Fibroblast of villous mesenchyme (primary cell): ENCODE measurements at regions not wholly inside any gene's neighbourhood (a gene's known extent, or its start where the extent isn't known, plus 50 kb on each side); places are given as distances from the start of the nearest gene placed in this dataset.
"Not testable (repeated sequence)": the region's sequence is repeated elsewhere in the genome, so short reads cannot be mapped to it uniquely, and the experiment has no call there.

ENCODE experiments used
- DNase-seq: peaks from one replicate; pipeline ENCODE4 v3.0.0-alpha.2; 2010; ENCODE audit warnings: low read depth
- H3K4me3 ChIP-seq: 2 replicates; pipeline ENCODE4 v1.5.1; 2011; ENCODE audit warnings: low read depth, mild to moderate bottlenecking, low read length
- TF ChIP-seq, protein P1 (sequence below): IDR thresholded peaks from 2 replicates; pipeline ENCODE4 v1.5.1; 2012; ENCODE audit warnings: low read depth, mild to moderate bottlenecking, low read length; ENCODE audit not compliant: insufficient read depth

DNA sequence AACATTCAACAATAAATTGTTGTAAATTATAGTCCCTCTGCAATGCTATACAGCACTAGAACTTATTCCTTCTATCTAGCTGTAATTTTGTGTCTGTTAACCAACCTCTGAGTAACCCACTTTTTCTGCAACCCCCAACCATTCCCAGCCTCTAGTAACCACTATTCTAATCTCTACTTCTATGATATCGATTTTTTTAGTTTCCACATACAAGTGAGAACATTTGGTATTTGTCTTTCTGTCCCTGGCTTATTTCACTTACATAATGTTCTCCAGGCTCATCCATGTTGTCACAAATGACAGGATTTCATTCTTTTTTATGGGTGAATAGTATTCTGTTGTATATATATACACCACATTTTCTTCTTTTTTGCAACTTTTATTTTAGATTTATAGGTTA is 147.6 kb downstream of the MAIP1 start:
- TF ChIP-seq, protein P1, sequence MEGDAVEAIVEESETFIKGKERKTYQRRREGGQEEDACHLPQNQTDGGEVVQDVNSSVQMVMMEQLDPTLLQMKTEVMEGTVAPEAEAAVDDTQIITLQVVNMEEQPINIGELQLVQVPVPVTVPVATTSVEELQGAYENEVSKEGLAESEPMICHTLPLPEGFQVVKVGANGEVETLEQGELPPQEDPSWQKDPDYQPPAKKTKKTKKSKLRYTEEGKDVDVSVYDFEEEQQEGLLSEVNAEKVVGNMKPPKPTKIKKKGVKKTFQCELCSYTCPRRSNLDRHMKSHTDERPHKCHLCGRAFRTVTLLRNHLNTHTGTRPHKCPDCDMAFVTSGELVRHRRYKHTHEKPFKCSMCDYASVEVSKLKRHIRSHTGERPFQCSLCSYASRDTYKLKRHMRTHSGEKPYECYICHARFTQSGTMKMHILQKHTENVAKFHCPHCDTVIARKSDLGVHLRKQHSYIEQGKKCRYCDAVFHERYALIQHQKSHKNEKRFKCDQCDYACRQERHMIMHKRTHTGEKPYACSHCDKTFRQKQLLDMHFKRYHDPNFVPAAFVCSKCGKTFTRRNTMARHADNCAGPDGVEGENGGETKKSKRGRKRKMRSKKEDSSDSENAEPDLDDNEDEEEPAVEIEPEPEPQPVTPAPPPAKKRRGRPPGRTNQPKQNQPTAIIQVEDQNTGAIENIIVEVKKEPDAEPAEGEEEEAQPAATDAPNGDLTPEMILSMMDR, result no peak
- DNase-seq, result no peak

GRCh38 chr2:200104015-200104414 is 148.6 kb downstream of the MAIP1 start:
- no peak overlapping the region for H3K4me3 ChIP-seq
- peak; percentile 86 for DNase-seq
- TF ChIP-seq, protein P1, result no peak

More for the DNA sequence above, 147.6 kb downstream of the MAIP1 start:
- no peak overlapping the region for H3K4me3 ChIP-seq

- DNase-seq, result no peak
- TF ChIP-seq, protein P1, result no peak
- no peak overlapping the region for H3K4me3 ChIP-seq
Observed at GRCh38 chr2:200107514-200108217, 152.3 kb downstream of the MAIP1 start.

DNA sequence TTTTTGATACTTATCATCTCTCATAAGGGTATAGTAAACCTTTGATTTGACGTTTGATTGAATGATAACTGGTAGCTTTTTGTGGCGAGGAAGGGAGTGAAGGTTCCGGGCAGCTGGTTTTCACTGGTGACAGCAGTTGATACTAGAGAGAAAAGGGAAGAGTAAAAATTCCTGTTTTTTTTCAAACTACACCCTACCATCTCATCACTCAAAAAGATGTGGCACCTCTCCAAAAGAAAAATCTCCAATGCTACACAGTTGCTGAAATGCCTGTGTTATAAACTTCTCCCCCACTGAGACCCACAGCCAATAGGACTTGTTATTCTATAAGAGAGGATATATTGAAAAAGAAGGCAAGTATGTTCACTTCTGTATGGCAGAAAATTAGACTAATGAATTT is 154.0 kb downstream of the MAIP1 start:
- no peak overlapping the region for H3K4me3 ChIP-seq
- no peak for DNase-seq
- TF ChIP-seq, protein P1, result no peak

DNA sequence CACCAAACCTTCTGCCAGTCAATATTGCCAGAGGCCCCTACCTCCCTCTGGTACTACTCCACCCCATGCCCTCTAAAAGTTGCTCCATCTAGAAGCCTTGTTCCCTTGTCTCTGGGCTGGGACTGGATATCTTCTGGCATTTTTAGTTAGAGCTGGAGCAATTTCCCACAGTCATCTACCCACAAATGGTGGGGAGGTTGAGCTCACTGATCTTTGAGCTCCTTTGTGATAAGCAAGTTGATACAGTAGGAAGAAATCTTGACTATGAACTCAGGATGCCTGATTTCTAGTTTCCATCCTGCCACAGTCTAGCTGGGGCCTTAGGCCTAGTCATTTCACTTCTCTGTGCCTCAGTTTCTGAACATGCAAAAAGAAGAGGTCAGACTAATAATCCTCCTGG is 155.0 kb downstream of the MAIP1 start:
- H3K4me3 ChIP-seq, result no peak overlapping the region
- DNase-seq, result no peak
- TF ChIP-seq, protein P1, result no peak

DNA sequence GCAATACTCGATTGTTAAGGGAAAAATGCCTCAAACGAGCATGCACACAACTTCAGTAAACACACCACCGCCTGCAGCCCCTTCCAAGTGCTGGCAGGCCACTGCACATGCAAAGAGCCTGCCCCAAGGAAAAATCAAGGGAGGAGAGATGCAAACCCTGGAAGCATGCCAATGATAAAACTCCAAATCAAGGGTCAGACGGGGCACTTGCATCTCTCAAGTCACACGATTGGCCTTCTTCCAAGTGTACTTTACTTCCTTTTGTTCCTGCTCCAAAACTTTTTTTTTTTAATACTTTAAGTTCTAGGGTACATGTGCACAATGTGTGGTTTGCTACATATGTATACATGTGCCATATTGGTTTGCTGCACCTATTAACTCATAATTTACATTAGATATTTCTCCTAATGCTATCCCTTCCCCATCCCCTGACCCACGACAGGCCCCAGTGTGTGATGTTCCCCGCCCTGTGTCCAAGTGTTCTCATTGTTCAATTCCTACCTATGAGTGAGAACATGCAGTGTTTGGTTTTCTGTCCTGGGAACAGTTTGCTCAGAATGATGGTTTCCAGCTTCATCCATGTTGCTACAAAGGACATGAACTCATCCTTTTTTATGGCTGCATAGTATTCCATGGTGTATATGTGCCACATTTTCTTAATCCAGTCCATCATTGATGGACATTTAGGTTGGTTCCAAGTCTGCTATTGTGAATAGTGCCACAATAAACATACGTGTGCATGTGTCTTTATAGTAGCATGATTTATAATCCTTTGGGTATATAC is 157.8 kb downstream of the MAIP1 start:
- not testable (repeated sequence) for DNase-seq

GRCh38 chr2:200119236-200119635 is 163.9 kb downstream of the MAIP1 start:
- no peak overlapping the region for H3K4me3 ChIP-seq
- TF ChIP-seq, protein P1, result no peak
- DNase-seq, result no peak

More for the DNA sequence above, 157.8 kb downstream of the MAIP1 start:
- H3K4me3 ChIP-seq, result not testable (repeated sequence)
